ENCODE measurements at regions not wholly inside any gene's neighbourhood (a gene's known extent, or its start where the extent isn't known, plus 50 kb on each side); places are given as distances from the start of the nearest gene placed in this dataset.

DNA sequence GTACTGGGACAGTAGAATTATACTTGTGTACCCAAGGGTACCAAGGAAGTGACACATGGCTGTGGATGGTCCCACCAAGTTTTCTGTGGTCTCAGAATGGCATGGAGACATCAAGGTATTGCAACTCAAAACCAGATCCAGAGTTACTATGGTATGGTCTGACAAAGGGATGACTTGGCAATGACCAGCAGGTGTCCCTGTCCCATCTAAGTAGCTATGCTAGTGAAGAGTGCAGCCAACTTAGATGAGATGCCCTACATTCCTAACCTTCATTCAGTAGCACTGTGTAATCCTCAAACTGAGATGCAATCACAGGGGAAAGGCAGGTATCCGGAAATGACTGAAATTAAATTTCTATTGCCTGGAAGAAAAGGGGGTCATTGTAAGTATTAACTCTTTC, 188.7 kb upstream of the TMEM260 start:
- ChIA-PET CTCF (no interaction called here), POLR2A (no interaction called here)
- peaks cover 0 to 6% of the 10 kb centered on the region in 2 experiments for H3K27me3 ChIP-seq (replicated peaks in 1 of 2; ENCODE audit: control insufficient read depth in 2 of 2, extremely low read depth in 1 of 2, insufficient read depth in 2 of 2, low read length in 1 of 2)
- H3K27me3 Mint-ChIP-seq = peaks cover 0 to 9% of the 10 kb centered on the region in 2 donors
- no peaks in the 10 kb centered on the region for H3K4me1 ChIP-seq (ENCODE audit: control insufficient read depth in 1 of 2, extremely low read depth in 1 of 2, insufficient read depth in 2 of 2, low read length in 2 of 2)
- WGBS (ENCODE audit: insufficient coverage) = no CpG with 5 or more reads among the region's 1 CpG
- no peak overlapping the region for H3K4me3 Mint-ChIP-seq
- H3K9me3 Mint-ChIP-seq = peaks cover 11 to 14% (median 12%) of the 10 kb centered on the region in 3 donors
- H3K36me3 Mint-ChIP-seq = peaks cover 12% of the 10 kb centered on the region
- DNase-seq (no peak), ATAC-seq (replicated peaks in 1 of 4) (no peak)
- no peak overlapping the region for H3K27ac Mint-ChIP-seq
- H3K9me3 ChIP-seq = peaks cover 2% of the 10 kb centered on the region
- no peak overlapping the region for H3K4me3 ChIP-seq (ENCODE audit: control insufficient read depth in 1 of 2, extremely low read depth in 1 of 2, low read length in 1 of 2)
- H3K4me1 Mint-ChIP-seq = no peaks in the 10 kb centered on the region
- H3K27ac ChIP-seq (ENCODE audit: low read length) = no peak overlapping the region
- no peaks in the 10 kb centered on the region for H3K36me3 ChIP-seq (ENCODE audit: control insufficient read depth in 2 of 2, extremely low read depth in 1 of 2, insufficient read depth in 1 of 2, low read length in 1 of 2)

DNA sequence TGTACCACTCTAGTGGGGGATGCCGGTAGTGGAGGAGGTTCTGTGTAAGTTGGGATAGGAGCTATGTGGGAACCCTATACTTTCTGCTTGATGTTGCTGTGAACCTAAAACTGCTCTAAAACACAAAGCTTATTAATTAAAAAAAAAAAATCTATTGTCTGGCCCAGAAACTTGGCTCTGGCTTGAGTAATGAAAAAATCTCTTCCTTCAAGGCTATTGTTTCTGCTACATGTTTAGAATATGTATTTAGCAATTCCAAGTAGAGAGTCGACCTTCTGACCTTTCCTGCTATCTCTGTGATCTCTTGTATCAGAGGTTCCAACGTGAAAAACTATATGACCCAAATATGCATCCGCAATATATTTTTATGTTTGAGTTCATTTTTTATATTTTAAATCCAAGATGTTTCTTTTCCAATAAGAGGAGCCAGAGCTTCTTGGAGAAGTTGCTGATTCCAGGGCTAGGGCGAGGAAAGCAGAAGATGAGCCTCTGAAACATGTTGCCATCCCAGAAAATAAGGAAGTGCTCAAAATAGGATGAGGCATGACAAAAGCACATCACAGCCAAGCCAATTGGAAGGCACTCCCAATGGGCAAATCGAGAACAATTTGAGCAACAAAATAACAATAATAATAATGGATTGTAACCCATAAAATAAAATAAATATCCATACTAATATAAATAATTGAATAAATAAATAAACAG, 184.6 kb upstream of the TMEM260 start:
- 60% methylated on average over 1 of the region's 6 CpGs for WGBS (ENCODE audit: insufficient coverage)

DNA sequence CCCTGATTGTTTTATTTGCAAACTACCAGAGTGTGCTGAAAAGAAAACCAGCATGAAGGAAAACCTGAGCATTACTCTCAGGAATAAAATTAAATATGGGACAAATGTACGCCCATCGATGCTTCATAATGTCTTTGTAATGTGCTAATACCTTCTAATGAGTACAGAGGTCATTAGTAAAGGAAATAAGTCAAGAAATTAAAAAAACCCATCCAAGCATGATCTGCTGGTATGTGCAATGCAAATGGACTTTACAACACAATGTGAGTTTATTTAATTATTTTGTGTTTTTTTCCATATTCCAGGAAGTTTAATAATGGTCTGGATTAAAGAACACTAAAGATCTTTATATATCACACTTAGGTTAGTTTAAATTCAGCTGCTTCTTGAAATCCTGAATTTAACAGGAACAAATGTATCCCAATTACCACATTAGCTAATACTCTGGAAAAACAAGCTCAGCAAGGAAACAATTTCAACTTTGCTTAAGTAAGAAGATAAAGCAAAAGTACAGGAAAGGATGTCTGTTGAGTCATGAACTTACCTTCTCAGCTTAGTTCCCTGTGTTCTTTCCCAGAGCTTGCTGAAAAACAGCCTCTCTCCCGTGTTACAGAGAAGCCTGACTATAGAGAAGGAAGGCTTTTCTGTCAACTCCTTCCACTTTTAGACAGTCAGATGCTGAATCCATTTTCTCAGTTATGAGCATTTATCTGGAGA, 179.3 kb upstream of the TMEM260 start:
- no peak overlapping the region for H3K4me3 Mint-ChIP-seq
- no peaks in the 10 kb centered on the region for H3K4me1 Mint-ChIP-seq
- no peak overlapping the region for H3K27ac Mint-ChIP-seq
- ATAC-seq (replicated peaks in 1 of 4) (no peak), DNase-seq (no peak)
- POLR2A ChIA-PET = no interaction called here
- no peaks in the 10 kb centered on the region for H3K4me1 ChIP-seq (ENCODE audit: control insufficient read depth in 1 of 2, extremely low read depth in 1 of 2, insufficient read depth in 2 of 2, low read length in 2 of 2)
- WGBS (ENCODE audit: insufficient coverage) = 80% methylated on average over 1 of the region's 3 CpGs
- CTCF ChIA-PET = no interaction called here
- H3K27me3 ChIP-seq (replicated peaks in 1 of 2; ENCODE audit: control insufficient read depth in 2 of 2, extremely low read depth in 1 of 2, insufficient read depth in 2 of 2, low read length in 1 of 2) = no peaks in the 10 kb centered on the region
- H3K36me3 ChIP-seq (ENCODE audit: control insufficient read depth in 2 of 2, extremely low read depth in 1 of 2, insufficient read depth in 1 of 2, low read length in 1 of 2) = no peaks in the 10 kb centered on the region
- H3K4me3 ChIP-seq (ENCODE audit: control insufficient read depth in 1 of 2, extremely low read depth in 1 of 2, low read length in 1 of 2) = no peak overlapping the region
- peaks cover 4 to 9% (median 7%) of the 10 kb centered on the region in 3 donors for H3K9me3 Mint-ChIP-seq
- H3K27ac ChIP-seq (ENCODE audit: low read length) = no peak overlapping the region
- H3K27me3 Mint-ChIP-seq = peaks cover 2 to 6% of the 10 kb centered on the region in 2 donors
- H3K9me3 ChIP-seq = no peaks in the 10 kb centered on the region
- H3K36me3 Mint-ChIP-seq = no peaks in the 10 kb centered on the region

More for the DNA sequence above, 184.6 kb upstream of the TMEM260 start:
- Histone ChIP-seq H3K27ac (ENCODE audit: low read length) (no peak overlapping the region), H3K4me3 (ENCODE audit: control insufficient read depth in 1 of 2, extremely low read depth in 1 of 2, low read length in 1 of 2) (no peak overlapping the region), H3K4me1 (ENCODE audit: control insufficient read depth in 1 of 2, extremely low read depth in 1 of 2, insufficient read depth in 2 of 2, low read length in 2 of 2) (no peaks in the 10 kb centered on the region), H3K27me3 (replicated peaks in 1 of 2; ENCODE audit: control insufficient read depth in 2 of 2, extremely low read depth in 1 of 2, insufficient read depth in 2 of 2, low read length in 1 of 2) (no peaks in the 10 kb centered on the region), H3K36me3 (ENCODE audit: control insufficient read depth in 2 of 2, extremely low read depth in 1 of 2, insufficient read depth in 1 of 2, low read length in 1 of 2) (no peaks in the 10 kb centered on the region), H3K9me3 (no peaks in the 10 kb centered on the region)
- Mint-ChIP-seq H3K36me3 (no peaks in the 10 kb centered on the region), H3K27me3 (peaks cover 0 to 3% of the 10 kb centered on the region in 2 donors), H3K4me3 (no peak overlapping the region), H3K9me3 (no peaks in the 10 kb centered on the region), H3K27ac (no peak overlapping the region), H3K4me1 (no peaks in the 10 kb centered on the region)
- CTCF ChIA-PET = interaction anchor here in 1 of 2 donors (0.6 kb wide), 1 partner anchor 83 kb away, joined by 3 read pairs; no protein-coding TSS in a partner anchor
- no peak for DNase-seq
- POLR2A ChIA-PET = no interaction called here
- ATAC-seq (replicated peaks in 1 of 4) = no peak

DNA sequence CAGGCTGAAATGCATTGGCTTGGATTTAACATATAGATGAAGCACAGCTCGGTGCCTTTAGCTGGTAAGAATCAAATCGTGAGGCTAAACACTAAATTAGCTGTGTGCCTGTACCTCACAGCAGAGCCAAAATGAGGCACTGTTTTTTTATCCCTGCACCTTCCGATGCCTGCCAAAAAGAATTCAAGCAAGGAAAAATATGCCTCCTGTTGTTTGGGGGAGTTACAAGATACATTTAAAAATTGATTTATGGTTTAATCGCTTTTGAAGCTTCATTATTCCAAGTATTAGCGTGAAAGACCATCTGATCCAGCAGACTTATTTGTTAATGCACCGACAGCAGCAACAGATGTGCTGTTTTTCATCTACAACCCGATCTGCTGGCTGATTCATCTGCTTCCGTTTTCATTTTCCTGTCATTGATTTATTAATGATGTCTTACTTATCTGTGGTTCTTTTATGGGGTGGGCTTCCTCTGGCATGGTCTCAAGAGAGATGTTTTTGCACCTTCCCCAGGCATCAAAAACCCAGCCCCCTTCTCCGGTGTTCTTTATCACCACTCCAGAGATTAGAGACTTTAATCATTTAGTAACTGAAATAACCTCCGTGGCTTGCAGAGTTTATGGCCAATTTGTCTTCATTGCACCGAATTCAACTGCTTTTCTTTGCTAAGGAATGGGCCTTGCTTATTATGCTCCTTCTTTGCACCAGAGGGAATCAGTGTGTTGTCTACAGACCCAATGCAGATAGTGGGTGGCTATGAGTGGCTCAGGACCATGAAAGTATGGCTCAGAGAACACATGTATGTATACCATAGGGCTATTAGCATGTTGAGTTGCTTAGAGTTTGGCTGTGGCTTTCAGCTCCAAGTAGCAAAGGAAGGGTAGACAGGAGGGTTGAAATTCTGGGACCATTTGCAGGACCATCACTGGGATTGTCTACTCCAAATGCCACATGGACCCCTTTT, 166.8 kb upstream of the TMEM260 start:
- Mint-ChIP-seq H3K36me3 (no peaks in the 10 kb centered on the region), H3K27me3 (peaks cover 0 to 7% of the 10 kb centered on the region in 2 donors), H3K9me3 (peaks cover 0 to 7% (median 5%) of the 10 kb centered on the region in 3 donors), H3K4me1 (peaks cover 12 to 16% (median 13%) of the 10 kb centered on the region in 3 donors), H3K4me3 (peak overlapping the region; percentile 59 to 73 (median 67)), H3K27ac (no peak overlapping the region)
- DNase-seq = no peak
- Histone ChIP-seq H3K27ac (ENCODE audit: low read length) (no peak overlapping the region), H3K9me3 (no peaks in the 10 kb centered on the region), H3K36me3 (ENCODE audit: control insufficient read depth in 2 of 2, extremely low read depth in 1 of 2, insufficient read depth in 1 of 2, low read length in 1 of 2) (no peaks in the 10 kb centered on the region), H3K4me1 (ENCODE audit: control insufficient read depth in 1 of 2, extremely low read depth in 1 of 2, insufficient read depth in 2 of 2, low read length in 2 of 2) (no peaks in the 10 kb centered on the region), H3K4me3 (ENCODE audit: control insufficient read depth in 1 of 2, extremely low read depth in 1 of 2, low read length in 1 of 2) (no peak overlapping the region), H3K27me3 (replicated peaks in 1 of 2; ENCODE audit: control insufficient read depth in 2 of 2, extremely low read depth in 1 of 2, insufficient read depth in 2 of 2, low read length in 1 of 2) (no peaks in the 10 kb centered on the region)
- ChIA-PET CTCF (no interaction called here), POLR2A (no interaction called here)
- no peak for ATAC-seq (replicated peaks in 1 of 4)
- 27% methylated on average over 5 of the region's 11 CpGs for WGBS (ENCODE audit: insufficient coverage)

DNA sequence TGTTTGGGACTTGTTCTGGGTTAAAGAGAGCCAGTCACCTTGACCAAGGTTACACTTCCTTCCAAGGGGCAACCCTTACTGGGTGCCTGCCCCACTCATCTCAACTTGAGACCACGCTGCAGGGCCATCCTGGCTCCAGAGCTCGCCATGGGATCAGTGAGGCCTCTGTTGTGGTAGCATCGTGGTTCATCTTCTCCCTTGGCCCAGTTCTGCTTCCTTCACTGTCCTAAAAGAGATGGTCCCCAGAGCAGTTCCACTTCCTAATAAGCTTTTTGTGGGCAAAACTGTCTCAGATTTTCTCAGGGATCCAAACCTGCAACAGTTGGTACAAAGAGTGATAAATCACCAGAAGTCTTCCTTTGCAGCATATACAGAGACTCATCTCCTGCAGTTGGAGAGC, 165.9 kb upstream of the TMEM260 start:
- peaks cover 12 to 16% (median 13%) of the 10 kb centered on the region in 3 donors for H3K4me1 Mint-ChIP-seq
- no peak overlapping the region for H3K27ac ChIP-seq (ENCODE audit: low read length)
- H3K36me3 ChIP-seq (ENCODE audit: control insufficient read depth in 2 of 2, extremely low read depth in 1 of 2, insufficient read depth in 1 of 2, low read length in 1 of 2) = no peaks in the 10 kb centered on the region
- peaks cover 4 to 7% of the 10 kb centered on the region in 2 donors for H3K27me3 Mint-ChIP-seq
- H3K27ac Mint-ChIP-seq = no peak overlapping the region
- H3K27me3 ChIP-seq (replicated peaks in 1 of 2; ENCODE audit: control insufficient read depth in 2 of 2, extremely low read depth in 1 of 2, insufficient read depth in 2 of 2, low read length in 1 of 2) = peaks cover 0 to 2% of the 10 kb centered on the region in 2 experiments
- H3K4me3 Mint-ChIP-seq = no peak overlapping the region
- no peaks in the 10 kb centered on the region for H3K4me1 ChIP-seq (ENCODE audit: control insufficient read depth in 1 of 2, extremely low read depth in 1 of 2, insufficient read depth in 2 of 2, low read length in 2 of 2)
- CTCF ChIA-PET = no interaction called here
- H3K36me3 Mint-ChIP-seq = no peaks in the 10 kb centered on the region
- peaks cover 0 to 7% (median 3%) of the 10 kb centered on the region in 3 donors for H3K9me3 Mint-ChIP-seq
- 41% methylated on average over 3 of the region's 3 CpGs for WGBS (ENCODE audit: insufficient coverage)
- POLR2A ChIA-PET = no interaction called here
- no peak overlapping the region for H3K4me3 ChIP-seq (ENCODE audit: control insufficient read depth in 1 of 2, extremely low read depth in 1 of 2, low read length in 1 of 2)
- DNase-seq (no peak), ATAC-seq (replicated peaks in 1 of 4) (no peak)
- no peaks in the 10 kb centered on the region for H3K9me3 ChIP-seq

DNA sequence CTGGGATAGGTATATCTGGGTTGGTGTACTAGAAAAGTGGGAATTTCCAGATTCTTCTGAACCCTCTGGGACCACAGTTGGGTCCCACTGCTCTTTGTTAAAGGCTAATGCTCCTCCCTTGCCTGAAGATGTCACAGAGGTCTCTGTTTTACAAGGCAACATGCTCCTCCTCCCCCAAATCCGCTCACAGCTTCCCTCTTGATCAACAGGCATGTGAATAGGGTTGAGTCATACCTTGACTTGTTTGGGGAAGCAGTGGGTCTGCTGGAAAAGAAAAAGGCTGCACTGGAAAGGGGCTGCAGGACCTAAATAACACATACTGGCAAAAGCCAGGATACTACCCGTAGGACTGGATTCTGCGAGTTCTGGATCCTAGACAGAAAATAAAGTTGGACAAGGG, 165.4 kb upstream of the TMEM260 start:
- Mint-ChIP-seq H3K4me3 (no peak overlapping the region), H3K27ac (no peak overlapping the region), H3K4me1 (peaks cover 12 to 16% (median 13%) of the 10 kb centered on the region in 3 donors), H3K27me3 (peaks cover 4 to 7% of the 10 kb centered on the region in 2 donors), H3K36me3 (no peaks in the 10 kb centered on the region), H3K9me3 (peaks cover 0 to 7% (median 0%) of the 10 kb centered on the region in 3 donors)
- peaks cover 0 to 2% of the 10 kb centered on the region in 2 experiments for H3K27me3 ChIP-seq (replicated peaks in 1 of 2; ENCODE audit: control insufficient read depth in 2 of 2, extremely low read depth in 1 of 2, insufficient read depth in 2 of 2, low read length in 1 of 2)
- ATAC-seq (replicated peaks in 1 of 4) = no peak
- no peak overlapping the region for H3K27ac ChIP-seq (ENCODE audit: low read length)
- no peak overlapping the region for H3K4me3 ChIP-seq (ENCODE audit: control insufficient read depth in 1 of 2, extremely low read depth in 1 of 2, low read length in 1 of 2)
- ChIA-PET CTCF (no interaction called here), POLR2A (no interaction called here)
- H3K36me3 ChIP-seq (ENCODE audit: control insufficient read depth in 2 of 2, extremely low read depth in 1 of 2, insufficient read depth in 1 of 2, low read length in 1 of 2) = no peaks in the 10 kb centered on the region
- no peak for DNase-seq
- no peaks in the 10 kb centered on the region for H3K9me3 ChIP-seq
- WGBS (ENCODE audit: insufficient coverage) = no CpG with 5 or more reads among the region's 3 CpGs
- no peaks in the 10 kb centered on the region for H3K4me1 ChIP-seq (ENCODE audit: control insufficient read depth in 1 of 2, extremely low read depth in 1 of 2, insufficient read depth in 2 of 2, low read length in 2 of 2)
